Epithelial cell of proximal tubule (primary cell): ENCODE measurements at regions not wholly inside any gene's neighbourhood (a gene's known extent, or its start where the extent isn't known, plus 50 kb on each side); places are given as distances from the start of the nearest gene placed in this dataset.

Source experiments
- DNase-seq: peaks from one replicate; pipeline ENCODE4 v3.0.0-alpha.2; 2011; ENCODE audit warnings: low read depth
- H3K4me3 ChIP-seq: 2 replicates; pipeline ENCODE4 v1.5.1; 2011; ENCODE audit warnings: low read depth, mild to moderate bottlenecking, low read length
- TF ChIP-seq, protein P1 (sequence below): conservative IDR thresholded peaks from 2 replicates; pipeline ENCODE4 v1.5.1; 2012; ENCODE audit warnings: low read depth, mild to moderate bottlenecking, low read length

DNA sequence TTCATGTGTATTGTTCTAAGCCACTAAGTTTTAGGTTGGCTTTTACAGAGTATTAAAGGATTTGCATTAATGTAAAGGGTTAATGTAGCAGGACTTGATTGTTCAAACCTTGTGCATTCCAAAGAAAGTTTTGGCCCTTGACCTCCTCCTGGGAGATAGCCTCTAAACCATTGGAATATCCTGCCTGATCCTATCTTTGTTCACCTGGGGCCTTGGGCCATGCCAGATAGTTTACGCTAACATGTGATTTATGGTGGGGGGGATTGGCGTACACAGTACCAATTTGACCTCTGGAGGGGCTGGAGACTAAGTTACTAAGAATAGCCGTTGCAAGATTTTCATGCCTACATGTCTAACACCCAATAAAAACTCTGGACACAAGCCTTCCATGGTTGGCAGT, 1002.7 kb upstream of the PABPC4L start:
- no peak overlapping the region for H3K4me3 ChIP-seq
- TF ChIP-seq, protein P1, sequence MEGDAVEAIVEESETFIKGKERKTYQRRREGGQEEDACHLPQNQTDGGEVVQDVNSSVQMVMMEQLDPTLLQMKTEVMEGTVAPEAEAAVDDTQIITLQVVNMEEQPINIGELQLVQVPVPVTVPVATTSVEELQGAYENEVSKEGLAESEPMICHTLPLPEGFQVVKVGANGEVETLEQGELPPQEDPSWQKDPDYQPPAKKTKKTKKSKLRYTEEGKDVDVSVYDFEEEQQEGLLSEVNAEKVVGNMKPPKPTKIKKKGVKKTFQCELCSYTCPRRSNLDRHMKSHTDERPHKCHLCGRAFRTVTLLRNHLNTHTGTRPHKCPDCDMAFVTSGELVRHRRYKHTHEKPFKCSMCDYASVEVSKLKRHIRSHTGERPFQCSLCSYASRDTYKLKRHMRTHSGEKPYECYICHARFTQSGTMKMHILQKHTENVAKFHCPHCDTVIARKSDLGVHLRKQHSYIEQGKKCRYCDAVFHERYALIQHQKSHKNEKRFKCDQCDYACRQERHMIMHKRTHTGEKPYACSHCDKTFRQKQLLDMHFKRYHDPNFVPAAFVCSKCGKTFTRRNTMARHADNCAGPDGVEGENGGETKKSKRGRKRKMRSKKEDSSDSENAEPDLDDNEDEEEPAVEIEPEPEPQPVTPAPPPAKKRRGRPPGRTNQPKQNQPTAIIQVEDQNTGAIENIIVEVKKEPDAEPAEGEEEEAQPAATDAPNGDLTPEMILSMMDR = no peak
- DNase-seq = no peak

DNA sequence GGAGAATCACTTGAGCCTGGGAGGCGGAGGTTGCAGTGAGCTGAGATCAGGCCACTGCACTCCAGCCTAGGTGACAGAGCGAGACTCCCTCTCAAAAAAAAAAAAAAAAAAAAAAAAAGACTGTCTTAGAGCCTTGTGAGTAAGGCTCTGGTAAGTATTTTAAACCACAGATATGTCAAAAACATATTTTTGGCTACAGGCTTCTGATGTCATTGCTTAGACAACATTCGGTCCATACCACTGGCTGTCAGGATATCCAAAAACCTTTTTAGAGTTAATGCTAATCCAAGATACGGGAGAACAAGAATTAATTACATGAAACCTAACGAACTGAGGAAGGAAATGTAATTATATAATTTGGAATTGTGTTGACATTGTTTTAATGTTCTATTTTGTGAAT, 999.5 kb upstream of the PABPC4L start:
- TF ChIP-seq, protein P1 = no peak
- H3K4me3 ChIP-seq = no peak overlapping the region
- DNase-seq = no peak

DNA sequence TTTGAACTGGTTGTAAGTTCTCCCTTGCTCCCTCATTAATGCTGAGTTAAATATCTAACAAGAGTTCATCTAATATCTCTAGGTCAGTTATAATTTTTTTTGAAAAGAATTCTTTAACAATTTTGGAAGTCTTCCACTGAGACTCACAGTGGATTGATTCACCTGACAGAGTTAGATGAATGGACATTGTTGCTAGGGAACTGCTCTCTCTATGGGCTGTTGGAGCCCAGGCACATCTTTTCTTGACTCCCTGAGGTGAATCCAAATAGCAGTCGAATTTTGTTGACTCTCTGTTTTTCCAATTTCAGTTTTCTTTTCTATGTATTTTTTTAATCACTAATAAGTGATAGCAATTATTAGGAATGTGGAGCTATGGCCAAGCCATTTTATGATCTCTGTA, 996.1 kb upstream of the PABPC4L start:
- TF ChIP-seq, protein P1 = no peak
- no peak for DNase-seq
- H3K4me3 ChIP-seq = no peak overlapping the region

DNA sequence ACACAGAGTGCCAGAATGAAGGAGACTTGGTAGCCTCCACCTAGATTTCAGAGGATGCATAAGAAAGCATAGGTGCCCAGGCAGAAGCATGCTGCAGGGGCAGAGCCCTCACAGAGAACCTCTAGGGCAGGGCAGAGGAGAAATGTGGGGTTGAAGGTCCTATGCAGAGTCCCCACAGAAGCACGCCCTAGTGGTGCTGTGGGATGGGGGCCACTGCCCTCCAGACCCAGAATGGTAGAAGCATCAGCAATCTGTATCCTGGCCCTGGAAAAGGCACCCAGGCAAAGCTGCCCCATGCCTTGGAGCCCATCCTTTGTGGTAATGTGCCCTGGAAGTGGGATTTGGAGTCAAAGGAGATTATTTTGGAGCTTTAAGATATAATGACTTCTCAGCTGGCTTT, 992.9 kb upstream of the PABPC4L start:
- no peak overlapping the region for H3K4me3 ChIP-seq
- DNase-seq = no peak
- TF ChIP-seq, protein P1 = no peak

DNA sequence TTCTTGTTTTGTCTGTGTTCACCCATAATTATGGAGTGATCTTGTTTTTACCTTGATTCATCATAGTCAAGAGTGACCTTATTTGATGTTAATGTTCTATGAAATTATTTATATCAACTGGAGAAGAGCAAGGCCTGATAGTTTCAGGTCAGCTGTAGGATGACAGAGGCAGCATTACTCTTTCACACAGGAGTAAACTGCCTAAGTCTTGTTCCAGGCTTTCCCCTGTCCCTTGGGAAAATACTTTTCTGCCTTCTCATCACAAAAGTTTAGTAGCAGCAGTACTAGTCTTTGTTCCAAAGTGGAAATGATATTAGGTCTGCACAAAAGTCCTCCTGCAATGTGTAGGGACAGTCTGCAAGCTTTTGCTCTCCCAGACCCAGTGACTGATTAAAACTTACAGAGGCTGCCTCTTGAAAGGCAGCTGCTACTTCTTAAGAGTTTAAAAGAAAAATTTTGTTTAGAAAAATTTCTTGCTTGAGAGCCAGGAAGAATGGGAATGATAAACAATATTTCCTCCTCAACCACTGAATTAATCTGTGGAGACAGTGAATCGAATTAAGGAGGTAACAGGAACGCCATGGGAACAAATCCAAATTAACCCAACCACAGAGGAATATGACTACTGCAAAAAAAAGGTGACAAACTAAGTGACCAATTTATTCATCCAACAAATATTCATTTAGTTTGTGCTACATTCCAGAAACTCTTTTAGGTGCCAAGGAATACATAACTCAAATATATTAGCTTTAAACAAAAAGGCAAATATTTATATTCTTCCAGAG, 991.4 kb upstream of the PABPC4L start:
- no peak for DNase-seq
- TF ChIP-seq, protein P1 = no peak
- no peak overlapping the region for H3K4me3 ChIP-seq

DNA sequence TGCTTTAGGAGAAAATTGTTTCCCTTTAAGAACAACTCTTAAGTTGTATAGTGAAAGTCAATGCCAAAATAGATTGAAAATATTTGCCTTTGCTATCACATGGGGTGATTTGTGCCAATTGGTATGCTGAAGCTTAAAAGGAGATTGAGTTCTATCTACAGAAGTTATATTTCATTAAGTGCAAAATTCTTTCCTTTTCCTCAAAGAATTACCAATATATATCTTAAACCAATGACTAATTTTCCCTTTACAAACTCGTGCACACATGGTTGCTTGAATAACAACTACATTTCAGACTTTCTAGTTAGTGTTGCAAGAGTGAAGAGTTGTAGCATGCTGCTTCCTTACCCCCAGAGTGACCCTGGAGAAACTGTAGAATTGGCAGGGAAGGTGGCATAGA, 990.0 kb upstream of the PABPC4L start:
- DNase-seq = no peak

More for the DNA sequence above, 990.0 kb upstream of the PABPC4L start:
- TF ChIP-seq, protein P1 = no peak
- no peak overlapping the region for H3K4me3 ChIP-seq
